H54 (cell line): ENCODE measurements at regions not wholly inside any gene's neighbourhood (a gene's known extent, or its start where the extent isn't known, plus 50 kb on each side); places are given as distances from the start of the nearest gene placed in this dataset.

ENCODE experiments used
- DNase-seq: peaks from one replicate; pipeline ENCODE4 v3.0.0; 2011; ENCODE audit warnings: low spot score, mixed read lengths; ENCODE audit not compliant: insufficient read length
- FAIRE-seq: peaks from 3 replicates; lab custom pipeline; 2011; peaks lifted over from hg19 to GRCh38; lab: Jason Lieb, UNC
- POLR2A ChIP-seq: IDR thresholded peaks from 2 replicates; pipeline ENCODE4 v1.6.1; 2011; ENCODE audit warnings: low read depth, mild to moderate bottlenecking, low read length

GRCh38 chr9:17846948-17847655 is 268.2 kb downstream of the SH3GL2 start:
- no peak for FAIRE-seq
- no peak for TF ChIP-seq POLR2A

GRCh38 chr9:17847908-17848307 is 269.0 kb downstream of the SH3GL2 start:
- no peak for TF ChIP-seq POLR2A
- no peak for DNase-seq
- no peak for FAIRE-seq

More at GRCh38 chr9:17846948-17847655, 268.2 kb downstream of the SH3GL2 start:
- DNase-seq = no peak

- DNase-seq = no peak
- no peak for FAIRE-seq
- no peak for TF ChIP-seq POLR2A
Observed at GRCh38 chr9:17852108-17852507, 273.2 kb downstream of the SH3GL2 start.

DNA sequence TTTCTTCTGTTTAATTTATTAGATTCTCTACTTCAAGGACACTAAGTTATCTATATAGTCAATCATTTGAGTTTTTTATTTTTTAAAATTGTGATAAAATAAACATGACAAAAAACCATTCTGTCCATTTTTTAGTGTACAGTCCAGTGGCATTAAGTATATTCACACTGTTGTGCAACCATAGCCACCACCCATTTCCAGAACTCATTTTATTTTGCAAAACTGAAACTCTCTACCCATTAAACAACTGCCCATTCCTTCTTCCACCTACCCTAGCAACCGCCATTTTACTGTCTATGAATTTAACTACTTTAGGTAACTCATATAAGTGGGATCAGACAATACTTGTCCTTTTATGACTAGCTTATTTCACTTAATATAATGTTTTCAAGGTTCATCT is 275.6 kb downstream of the SH3GL2 start:
- TF ChIP-seq POLR2A = no peak
- no peak for DNase-seq
- FAIRE-seq = no peak

DNA sequence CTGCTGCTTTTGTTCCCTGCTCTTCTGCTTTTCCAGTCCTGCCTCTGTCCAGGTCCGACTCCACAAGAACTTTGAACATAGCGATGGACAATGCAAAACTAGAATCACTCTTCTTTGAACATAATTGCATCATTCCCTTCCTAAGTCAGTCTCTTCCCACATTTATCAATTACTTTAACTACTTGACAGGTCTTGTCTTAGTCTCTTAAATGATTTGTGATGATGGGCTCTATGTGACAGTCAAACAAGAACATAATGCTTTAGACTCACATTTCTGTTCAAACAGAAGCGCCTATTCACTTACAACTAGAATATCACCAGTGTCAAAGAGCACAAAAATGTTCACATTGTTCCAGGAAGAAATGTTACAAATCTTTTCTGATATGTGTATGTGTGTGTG is 278.1 kb downstream of the SH3GL2 start:
- FAIRE-seq (no peak), DNase-seq (no peak)

DNA sequence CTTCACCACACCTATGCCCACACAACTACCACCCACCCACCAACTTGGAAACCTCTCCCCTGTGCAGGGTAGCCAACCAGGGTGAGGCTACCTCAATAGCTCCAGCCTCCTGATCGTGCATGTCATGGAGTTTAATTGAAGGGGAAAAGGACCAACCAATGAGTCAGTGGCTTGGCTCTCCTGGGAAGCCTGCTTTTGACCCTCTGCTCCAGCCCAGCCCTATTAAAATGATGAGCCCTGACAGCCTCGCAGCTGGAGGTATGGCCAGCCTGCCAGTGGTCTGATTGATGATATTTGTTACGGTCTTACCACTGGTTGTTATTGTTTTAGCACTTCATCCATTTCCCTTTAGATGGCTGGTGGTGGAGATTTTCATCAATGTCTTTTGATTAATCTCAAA is 280.4 kb downstream of the SH3GL2 start:
- TF ChIP-seq POLR2A = no peak
- no peak for DNase-seq

More for the DNA sequence above, 278.1 kb downstream of the SH3GL2 start:
- no peak for TF ChIP-seq POLR2A

GRCh38 chr9:17859987-17860386 is 281.1 kb downstream of the SH3GL2 start:
- no peak for TF ChIP-seq POLR2A
- DNase-seq = no peak
- FAIRE-seq = no peak

More for the DNA sequence above, 280.4 kb downstream of the SH3GL2 start:
- no peak for FAIRE-seq

DNA sequence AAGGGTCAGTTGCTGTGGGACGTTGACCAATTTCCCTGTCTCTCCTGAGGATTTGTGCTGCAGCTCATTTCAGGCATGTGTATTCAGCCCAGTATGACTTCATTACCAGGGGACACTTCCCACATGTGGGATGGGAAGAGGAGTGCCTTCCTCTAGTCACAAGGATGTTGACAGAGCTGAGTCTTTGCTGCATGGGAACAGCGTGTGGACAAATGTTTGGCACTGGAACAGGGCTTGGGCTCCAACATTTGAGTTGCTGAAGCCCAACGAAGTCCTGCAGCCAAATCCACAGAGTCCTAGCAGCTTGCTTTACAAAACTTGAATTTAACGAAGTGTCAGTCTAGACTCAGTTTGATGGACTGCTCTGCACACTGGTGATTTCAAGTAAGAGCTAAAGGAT is 283.2 kb downstream of the SH3GL2 start:
- DNase-seq (no peak), FAIRE-seq (no peak)
- TF ChIP-seq POLR2A = no peak

DNA sequence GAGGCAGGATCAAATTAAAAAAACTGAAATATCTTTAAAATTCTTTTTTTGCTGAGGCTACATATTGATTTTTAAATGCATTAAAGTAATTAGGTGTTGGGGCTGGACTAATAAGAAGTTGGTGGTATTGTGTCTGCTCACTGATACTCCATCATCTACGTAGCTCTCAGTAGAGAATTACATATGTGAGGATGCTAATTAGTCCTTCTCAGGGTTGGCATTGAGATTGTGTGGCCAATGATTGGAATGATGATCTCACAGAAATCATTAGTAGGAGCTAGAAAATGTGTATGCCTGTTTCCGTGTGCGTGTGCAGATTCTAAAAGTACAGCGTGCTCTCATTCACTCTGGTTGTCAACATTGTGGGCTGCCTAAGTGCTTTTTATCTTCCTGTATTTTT is 283.8 kb downstream of the SH3GL2 start:
- TF ChIP-seq POLR2A = no peak
- DNase-seq (no peak), FAIRE-seq (no peak)

DNA sequence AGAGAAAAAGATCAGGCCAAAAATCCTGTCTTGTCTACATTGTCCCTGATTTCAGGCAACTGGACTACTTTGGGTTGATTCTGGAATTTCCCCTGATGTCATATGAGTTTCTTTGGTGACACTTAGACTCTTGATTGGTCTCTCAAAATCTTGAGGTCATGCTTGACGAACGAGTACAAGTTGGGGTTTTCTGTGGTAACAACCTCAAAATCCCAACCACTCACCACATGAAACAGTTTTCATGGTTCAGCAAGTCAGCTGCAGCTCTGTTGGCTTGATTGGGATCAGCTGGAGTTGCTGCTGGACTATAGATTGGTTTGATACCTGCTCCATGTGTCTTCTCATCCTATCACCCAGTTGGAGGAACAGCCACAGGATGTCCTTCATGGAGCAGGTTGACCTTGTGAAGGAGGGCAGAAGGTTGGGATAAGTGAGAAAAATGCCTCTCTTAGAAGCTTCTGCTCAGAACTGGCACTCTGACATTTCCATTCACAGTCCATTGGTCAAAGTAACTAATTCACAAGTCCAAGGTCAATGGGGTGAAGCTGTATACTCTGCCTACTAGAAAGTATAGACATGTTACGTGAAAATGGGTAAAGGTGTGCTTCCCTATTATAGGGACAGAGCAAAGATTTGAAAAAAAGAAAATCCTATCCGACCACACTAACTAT is 284.5 kb downstream of the SH3GL2 start:
- no peak for TF ChIP-seq POLR2A
- FAIRE-seq (no peak), DNase-seq (no peak)

- TF ChIP-seq POLR2A = no peak
- FAIRE-seq (no peak), DNase-seq (no peak)
Observed at GRCh38 chr9:17863924-17864323, 285.1 kb downstream of the SH3GL2 start.

DNA sequence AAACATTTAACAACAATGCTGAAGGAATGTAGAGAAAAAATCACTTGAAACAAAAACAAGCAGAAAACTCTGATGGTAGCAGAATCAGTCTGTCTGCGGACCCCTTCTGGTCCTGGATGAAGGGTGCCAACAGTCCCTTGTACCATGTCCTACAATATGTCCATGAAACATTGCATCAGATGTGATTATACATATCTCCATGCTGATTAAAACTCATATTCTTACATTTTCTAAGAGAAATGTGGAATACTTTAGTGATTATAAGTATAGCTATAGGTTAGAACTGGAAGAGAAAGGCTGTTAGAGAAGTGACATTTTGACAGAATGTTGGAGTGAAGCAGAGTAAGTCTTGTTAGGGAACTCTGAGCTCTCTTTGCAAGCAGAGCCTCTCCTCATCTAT is 286.1 kb downstream of the SH3GL2 start:
- FAIRE-seq (no peak), DNase-seq (no peak)
- no peak for TF ChIP-seq POLR2A

- TF ChIP-seq POLR2A = no peak
- no peak for FAIRE-seq
- no peak for DNase-seq
Observed at GRCh38 chr9:17865881-17866280, 287.0 kb downstream of the SH3GL2 start.

- no peak for DNase-seq
- TF ChIP-seq POLR2A = no peak
- no peak for FAIRE-seq
Observed at GRCh38 chr9:17870722-17871121, 291.9 kb downstream of the SH3GL2 start.

GRCh38 chr9:17871213-17871890 is 292.5 kb downstream of the SH3GL2 start:
- no peak for TF ChIP-seq POLR2A
- DNase-seq (no peak), FAIRE-seq (no peak)
